ENCODE measurements at regions not wholly inside any gene's neighbourhood (a gene's known extent, or its start where the extent isn't known, plus 50 kb on each side); places are given as distances from the start of the nearest gene placed in this dataset.

GRCh38 chr21:31609081-31609480, 50.4 kb upstream of the SOD1 start:
- Mint-ChIP-seq H3K27ac (no peak overlapping the region), H3K27me3 (peaks cover 16% of the 10 kb centered on the region), H3K36me3 (peaks cover 2% of the 10 kb centered on the region), H3K9me3 (peaks cover 6% of the 10 kb centered on the region), H3K4me1 (peaks cover 3% of the 10 kb centered on the region), H3K4me3 (no peak overlapping the region)
- ATAC-seq (ENCODE audit: low read depth) (no peak), DNase-seq (ENCODE audit: low spot score in 2 of 2) (no peak)

- peaks cover 6% of the 10 kb centered on the region for H3K9me3 Mint-ChIP-seq
- no peak overlapping the region for H3K4me3 Mint-ChIP-seq
- peaks cover 2% of the 10 kb centered on the region for H3K36me3 Mint-ChIP-seq
- H3K4me1 Mint-ChIP-seq: no peaks in the 10 kb centered on the region
- no peak overlapping the region for H3K27ac Mint-ChIP-seq
- DNase-seq (ENCODE audit: low spot score in 2 of 2): no peak
- no peak for ATAC-seq (ENCODE audit: low read depth)
- H3K27me3 Mint-ChIP-seq: peaks cover 12% of the 10 kb centered on the region
These were observed 51.7 kb upstream of the SOD1 start for GRCh38 chr21:31607791-31608190.

- Mint-ChIP-seq H3K9me3 (peaks cover 4% of the 10 kb centered on the region), H3K4me3 (no peak overlapping the region), H3K27me3 (peaks cover 10% of the 10 kb centered on the region), H3K36me3 (peaks cover 2% of the 10 kb centered on the region), H3K4me1 (no peaks in the 10 kb centered on the region), H3K27ac (no peak overlapping the region)
- ATAC-seq (ENCODE audit: low read depth): no peak
- DNase-seq (ENCODE audit: low spot score in 2 of 2): no peak
These were observed 53.2 kb upstream of the SOD1 start for GRCh38 chr21:31606081-31606874.

GRCh38 chr21:31604591-31605190, 54.8 kb upstream of the SOD1 start:
- H3K4me1 Mint-ChIP-seq: no peaks in the 10 kb centered on the region
- H3K27ac Mint-ChIP-seq: no peak overlapping the region
- H3K9me3 Mint-ChIP-seq: no peaks in the 10 kb centered on the region
- H3K27me3 Mint-ChIP-seq: peaks cover 2% of the 10 kb centered on the region
- peak; percentile 56 for ATAC-seq (ENCODE audit: low read depth)
- DNase-seq (ENCODE audit: low spot score in 2 of 2): peak; percentile 36 to 55
- no peak overlapping the region for H3K4me3 Mint-ChIP-seq
- H3K36me3 Mint-ChIP-seq: peaks cover 2% of the 10 kb centered on the region

GRCh38 chr21:31599563-31599962, 59.9 kb upstream of the SOD1 start:
- H3K27me3 Mint-ChIP-seq: peaks cover 5% of the 10 kb centered on the region
- DNase-seq (ENCODE audit: low spot score in 2 of 2) (no peak), ATAC-seq (ENCODE audit: low read depth) (no peak)
- H3K27ac Mint-ChIP-seq: no peak overlapping the region
- peaks cover 2% of the 10 kb centered on the region for H3K4me1 Mint-ChIP-seq
- no peaks in the 10 kb centered on the region for H3K36me3 Mint-ChIP-seq
- peaks cover 2% of the 10 kb centered on the region for H3K9me3 Mint-ChIP-seq
- H3K4me3 Mint-ChIP-seq: no peak overlapping the region

- no peaks in the 10 kb centered on the region for H3K36me3 Mint-ChIP-seq
- peaks cover 2% of the 10 kb centered on the region for H3K9me3 Mint-ChIP-seq
- H3K4me1 Mint-ChIP-seq: peaks cover 2% of the 10 kb centered on the region
- H3K27me3 Mint-ChIP-seq: peaks cover 5% of the 10 kb centered on the region
- DNase-seq (ENCODE audit: low spot score in 2 of 2) (no peak), ATAC-seq (ENCODE audit: low read depth) (no peak)
- H3K27ac Mint-ChIP-seq: no peak overlapping the region
- no peak overlapping the region for H3K4me3 Mint-ChIP-seq
These were observed 60.5 kb upstream of the SOD1 start for GRCh38 chr21:31599013-31599412.

GRCh38 chr21:31597683-31598082, 61.8 kb upstream of the SOD1 start:
- no peak for ATAC-seq (ENCODE audit: low read depth)
- no peak overlapping the region for H3K4me3 Mint-ChIP-seq
- H3K4me1 Mint-ChIP-seq: peaks cover 2% of the 10 kb centered on the region
- H3K27me3 Mint-ChIP-seq: peaks cover 3% of the 10 kb centered on the region
- no peak overlapping the region for H3K27ac Mint-ChIP-seq
- H3K36me3 Mint-ChIP-seq: no peaks in the 10 kb centered on the region
- H3K9me3 Mint-ChIP-seq: peaks cover 2% of the 10 kb centered on the region
- no peak for DNase-seq (ENCODE audit: low spot score in 2 of 2)

GRCh38 chr21:31596055-31596454, 63.4 kb upstream of the SOD1 start:
- DNase-seq (ENCODE audit: low spot score in 2 of 2) (no peak), ATAC-seq (ENCODE audit: low read depth) (no peak)
- Mint-ChIP-seq H3K36me3 (no peaks in the 10 kb centered on the region), H3K4me1 (peaks cover 2% of the 10 kb centered on the region), H3K9me3 (peaks cover 2% of the 10 kb centered on the region), H3K4me3 (no peak overlapping the region), H3K27me3 (peaks cover 3% of the 10 kb centered on the region), H3K27ac (no peak overlapping the region)

GRCh38 chr21:31594726-31595125, 64.8 kb upstream of the SOD1 start:
- Mint-ChIP-seq H3K4me1 (peaks cover 2% of the 10 kb centered on the region), H3K4me3 (no peak overlapping the region), H3K27ac (no peak overlapping the region), H3K9me3 (peaks cover 2% of the 10 kb centered on the region), H3K27me3 (peaks cover 3% of the 10 kb centered on the region), H3K36me3 (no peaks in the 10 kb centered on the region)
- ATAC-seq (ENCODE audit: low read depth) (no peak), DNase-seq (ENCODE audit: low spot score in 2 of 2) (no peak)

GRCh38 chr21:31594279-31594678, 65.2 kb upstream of the SOD1 start:
- ATAC-seq (ENCODE audit: low read depth) (no peak), DNase-seq (ENCODE audit: low spot score in 2 of 2) (no peak)
- peaks cover 2% of the 10 kb centered on the region for H3K9me3 Mint-ChIP-seq
- H3K27ac Mint-ChIP-seq: no peak overlapping the region
- H3K4me3 Mint-ChIP-seq: no peak overlapping the region
- peaks cover 2% of the 10 kb centered on the region for H3K4me1 Mint-ChIP-seq
- H3K27me3 Mint-ChIP-seq: peaks cover 3% of the 10 kb centered on the region
- H3K36me3 Mint-ChIP-seq: no peaks in the 10 kb centered on the region

- Mint-ChIP-seq H3K27me3 (peaks cover 3% of the 10 kb centered on the region), H3K27ac (no peak overlapping the region), H3K4me1 (peaks cover 2% of the 10 kb centered on the region), H3K9me3 (peaks cover 2% of the 10 kb centered on the region), H3K4me3 (no peak overlapping the region), H3K36me3 (no peaks in the 10 kb centered on the region)
- ATAC-seq (ENCODE audit: low read depth) (no peak), DNase-seq (ENCODE audit: low spot score in 2 of 2) (no peak)
These were observed 66.4 kb upstream of the SOD1 start for GRCh38 chr21:31592963-31593560.

- ATAC-seq (ENCODE audit: low read depth): no peak
- Mint-ChIP-seq H3K4me1 (peaks cover 2% of the 10 kb centered on the region), H3K4me3 (no peak overlapping the region), H3K9me3 (peaks cover 2% of the 10 kb centered on the region), H3K27ac (no peak overlapping the region), H3K27me3 (peaks cover 3% of the 10 kb centered on the region), H3K36me3 (no peaks in the 10 kb centered on the region)
- no peak for DNase-seq (ENCODE audit: low spot score in 2 of 2)
These were observed 67.0 kb upstream of the SOD1 start for GRCh38 chr21:31592516-31592915.

GRCh38 chr21:31589820-31590219, 69.7 kb upstream of the SOD1 start:
- Mint-ChIP-seq H3K9me3 (no peaks in the 10 kb centered on the region), H3K4me3 (no peak overlapping the region), H3K27me3 (peaks cover 8% of the 10 kb centered on the region), H3K36me3 (no peaks in the 10 kb centered on the region), H3K4me1 (no peaks in the 10 kb centered on the region), H3K27ac (no peak overlapping the region)
- ATAC-seq (ENCODE audit: low read depth) (no peak), DNase-seq (ENCODE audit: low spot score in 2 of 2) (no peak)

- Mint-ChIP-seq H3K4me3 (no peak overlapping the region), H3K36me3 (no peaks in the 10 kb centered on the region), H3K9me3 (no peaks in the 10 kb centered on the region), H3K27ac (no peak overlapping the region), H3K27me3 (peaks cover 8% of the 10 kb centered on the region), H3K4me1 (no peaks in the 10 kb centered on the region)
- ATAC-seq (ENCODE audit: low read depth): no peak
- no peak for DNase-seq (ENCODE audit: low spot score in 2 of 2)
These were observed 73.4 kb upstream of the SOD1 start for GRCh38 chr21:31586118-31586517.

Measured in memory B cell (primary cell).